LoVo (cell line): ENCODE measurements at regions not wholly inside any gene's neighbourhood (a gene's known extent, or its start where the extent isn't known, plus 50 kb on each side); places are given as distances from the start of the nearest gene placed in this dataset.

ENCODE experiments used
- DNase-seq: peaks from one replicate; pipeline ENCODE4 v3.0.0-alpha.2; 2016; ENCODE audit warnings: low spot score

- DNase-seq = no peak
Measured at GRCh38 chr15:31768055-31768454, 262.3 kb upstream of the CHRNA7 start.

- no peak for DNase-seq
Measured at GRCh38 chr15:31774045-31774444, 256.3 kb upstream of the CHRNA7 start.

GRCh38 chr15:31776039-31776438 is 254.3 kb upstream of the CHRNA7 start:
- DNase-seq = no peak

- no peak for DNase-seq
Measured at GRCh38 chr15:31781261-31781660, 249.1 kb upstream of the CHRNA7 start.

- no peak for DNase-seq
Measured at GRCh38 chr15:31782016-31782783, 248.1 kb upstream of the CHRNA7 start.

GRCh38 chr15:31782951-31783350 is 247.4 kb upstream of the CHRNA7 start:
- DNase-seq = no peak

GRCh38 chr15:31786360-31786759 is 244.0 kb upstream of the CHRNA7 start:
- no peak for DNase-seq

GRCh38 chr15:31788104-31788503 is 242.2 kb upstream of the CHRNA7 start:
- DNase-seq = no peak

- DNase-seq = no peak
Measured at GRCh38 chr15:31792611-31793199, 237.6 kb upstream of the CHRNA7 start.

GRCh38 chr15:31799319-31799714 is 231.0 kb upstream of the CHRNA7 start:
- no peak for DNase-seq

GRCh38 chr15:31799715-31800321 is 230.5 kb upstream of the CHRNA7 start:
- no peak for DNase-seq

- DNase-seq = no peak
Measured at GRCh38 chr15:31801152-31801551, 229.2 kb upstream of the CHRNA7 start.

GRCh38 chr15:31802761-31803160 is 227.6 kb upstream of the CHRNA7 start:
- no peak for DNase-seq

- DNase-seq = no peak
Measured at GRCh38 chr15:31803388-31803884, 226.9 kb upstream of the CHRNA7 start.

- no peak for DNase-seq
Measured at GRCh38 chr15:31805090-31805662, 225.1 kb upstream of the CHRNA7 start.

GRCh38 chr15:31806106-31806505 is 224.2 kb upstream of the CHRNA7 start:
- DNase-seq = no peak

- no peak for DNase-seq
Measured at GRCh38 chr15:31811641-31812040, 218.7 kb upstream of the CHRNA7 start.

- DNase-seq = no peak
Measured at GRCh38 chr15:31814082-31814481, 216.2 kb upstream of the CHRNA7 start.

- no peak for DNase-seq
Measured at GRCh38 chr15:31815411-31816155, 214.7 kb upstream of the CHRNA7 start.

GRCh38 chr15:31822463-31822862 is 207.9 kb upstream of the CHRNA7 start:
- DNase-seq = no peak

- no peak for DNase-seq
Measured at GRCh38 chr15:31824024-31824423, 206.3 kb upstream of the CHRNA7 start.

- no peak for DNase-seq
Measured at GRCh38 chr15:31828594-31828993, 201.7 kb upstream of the CHRNA7 start.
